ENCODE measurements at regions not wholly inside any gene's neighbourhood (a gene's known extent, or its start where the extent isn't known, plus 50 kb on each side); places are given as distances from the start of the nearest gene placed in this dataset.

DNA sequence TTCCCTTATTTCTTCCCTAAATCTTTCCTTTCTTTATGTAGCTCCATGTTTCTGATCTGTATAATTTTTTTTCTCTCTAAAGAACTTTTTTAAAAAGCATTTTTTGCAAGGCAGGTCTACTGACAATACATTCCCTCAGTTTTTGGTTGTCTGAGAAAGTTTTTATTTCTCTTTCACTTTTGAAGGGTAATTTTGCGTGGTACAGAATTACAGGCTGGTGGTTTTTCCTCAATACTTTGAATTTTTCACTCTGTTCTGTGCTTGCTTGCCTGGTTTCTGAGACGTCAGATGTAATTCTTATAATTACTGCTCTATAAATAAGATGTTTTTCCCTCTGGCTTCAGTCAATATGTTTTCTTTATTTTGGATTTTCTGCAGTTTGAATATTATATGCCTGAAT lies 205.4 kb upstream of the VSTM2A start:
- TF ChIP-seq POLR2A (IDR thresholded peaks at IDR 0.05; ENCODE audit: low read length), result no peak
- TF ChIP-seq GATA1 (IDR thresholded peaks at IDR 0.05; ENCODE audit: low read depth, low read length), result no peak
